ENCODE measurements at regions not wholly inside any gene's neighbourhood (a gene's known extent, or its start where the extent isn't known, plus 50 kb on each side); places are given as distances from the start of the nearest gene placed in this dataset.
A peak's percentile ranks its signal among the peaks of the same experiment; 100 is the strongest.

DNA sequence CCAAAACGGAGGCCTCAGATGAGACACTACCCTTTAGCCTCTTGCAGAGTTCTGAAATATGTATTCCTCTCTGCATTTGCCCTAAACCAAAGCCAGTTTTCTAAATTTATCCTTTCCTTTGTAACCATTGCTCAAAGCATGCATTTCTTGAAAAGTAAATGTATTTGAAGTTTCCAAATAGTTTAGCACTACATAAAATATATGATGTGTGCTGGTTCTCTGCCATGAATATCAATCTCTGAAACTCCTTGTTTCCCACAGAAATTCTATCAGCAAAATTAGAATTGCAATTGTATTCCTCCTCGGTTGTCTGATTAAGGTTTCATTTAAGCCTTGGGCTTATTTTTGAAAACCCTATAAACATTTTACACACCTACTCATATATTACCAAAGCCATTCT lies 137.1 kb upstream of the SYT6 start:
- intact Hi-C loops (cut with DNase I) = no loop called here
- WGBS = 70% methylated on average over 2 of the region's 2 CpGs
- Histone ChIP-seq H3K27me3 (no peaks in the 10 kb centered on the region), H3K27ac (replicated peaks in 1 of 4) (no peak overlapping the region), H3K4me1 (no peaks in the 10 kb centered on the region), H3K4me3 (no peak overlapping the region), H3K36me3 (no peaks in the 10 kb centered on the region), H3K9me3 (no peaks in the 10 kb centered on the region)
- no peak for TF ChIP-seq POLR2AphosphoS5 (IDR thresholded peaks at IDR 0.05)
- TF ChIP-seq POLR2A (IDR thresholded peaks at IDR 0.05; ENCODE audit: low read depth) = no peak
- TF ChIP-seq, protein P1, sequence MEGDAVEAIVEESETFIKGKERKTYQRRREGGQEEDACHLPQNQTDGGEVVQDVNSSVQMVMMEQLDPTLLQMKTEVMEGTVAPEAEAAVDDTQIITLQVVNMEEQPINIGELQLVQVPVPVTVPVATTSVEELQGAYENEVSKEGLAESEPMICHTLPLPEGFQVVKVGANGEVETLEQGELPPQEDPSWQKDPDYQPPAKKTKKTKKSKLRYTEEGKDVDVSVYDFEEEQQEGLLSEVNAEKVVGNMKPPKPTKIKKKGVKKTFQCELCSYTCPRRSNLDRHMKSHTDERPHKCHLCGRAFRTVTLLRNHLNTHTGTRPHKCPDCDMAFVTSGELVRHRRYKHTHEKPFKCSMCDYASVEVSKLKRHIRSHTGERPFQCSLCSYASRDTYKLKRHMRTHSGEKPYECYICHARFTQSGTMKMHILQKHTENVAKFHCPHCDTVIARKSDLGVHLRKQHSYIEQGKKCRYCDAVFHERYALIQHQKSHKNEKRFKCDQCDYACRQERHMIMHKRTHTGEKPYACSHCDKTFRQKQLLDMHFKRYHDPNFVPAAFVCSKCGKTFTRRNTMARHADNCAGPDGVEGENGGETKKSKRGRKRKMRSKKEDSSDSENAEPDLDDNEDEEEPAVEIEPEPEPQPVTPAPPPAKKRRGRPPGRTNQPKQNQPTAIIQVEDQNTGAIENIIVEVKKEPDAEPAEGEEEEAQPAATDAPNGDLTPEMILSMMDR (IDR thresholded peaks at IDR 0.05) = no peak
- TF ChIP-seq EP300 (IDR thresholded peaks at IDR 0.05) = no peak
- no peak for DNase-seq (ENCODE audit: extremely low spot score)

DNA sequence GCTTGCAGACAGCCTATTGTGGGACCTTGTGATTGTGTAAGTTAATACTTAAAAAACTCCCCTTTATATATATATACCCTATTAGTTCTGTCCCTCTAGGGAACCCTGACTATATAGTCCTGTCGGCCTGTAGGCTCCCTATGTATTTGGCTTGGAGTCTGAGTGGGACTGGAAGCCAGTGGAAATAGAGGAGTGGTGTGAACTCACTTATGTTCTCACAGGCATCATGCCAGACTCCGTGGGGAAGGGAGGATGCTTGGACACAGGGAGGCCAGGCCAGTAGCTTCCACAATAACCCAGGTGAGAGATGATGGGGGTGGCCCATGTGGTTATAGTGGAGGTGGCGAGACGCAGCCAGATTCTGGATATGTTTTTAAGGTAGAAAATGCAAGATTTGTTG lies 136.7 kb upstream of the SYT6 start:
- Histone ChIP-seq H3K27ac (replicated peaks in 1 of 4) (no peak overlapping the region), H3K27me3 (no peaks in the 10 kb centered on the region), H3K4me1 (no peaks in the 10 kb centered on the region), H3K9me3 (no peaks in the 10 kb centered on the region), H3K4me3 (no peak overlapping the region), H3K36me3 (no peaks in the 10 kb centered on the region)
- DNase-seq (ENCODE audit: extremely low spot score) = peak; percentile 68
- intact Hi-C loops (cut with DNase I) = no loop called here
- 67% methylated on average over 4 of the region's 4 CpGs for WGBS
- no peak for TF ChIP-seq EP300 (IDR thresholded peaks at IDR 0.05)
- TF ChIP-seq, protein P1 (IDR thresholded peaks at IDR 0.05) = no peak
- no peak for TF ChIP-seq POLR2A (IDR thresholded peaks at IDR 0.05; ENCODE audit: low read depth)
- no peak for TF ChIP-seq POLR2AphosphoS5 (IDR thresholded peaks at IDR 0.05)

DNA sequence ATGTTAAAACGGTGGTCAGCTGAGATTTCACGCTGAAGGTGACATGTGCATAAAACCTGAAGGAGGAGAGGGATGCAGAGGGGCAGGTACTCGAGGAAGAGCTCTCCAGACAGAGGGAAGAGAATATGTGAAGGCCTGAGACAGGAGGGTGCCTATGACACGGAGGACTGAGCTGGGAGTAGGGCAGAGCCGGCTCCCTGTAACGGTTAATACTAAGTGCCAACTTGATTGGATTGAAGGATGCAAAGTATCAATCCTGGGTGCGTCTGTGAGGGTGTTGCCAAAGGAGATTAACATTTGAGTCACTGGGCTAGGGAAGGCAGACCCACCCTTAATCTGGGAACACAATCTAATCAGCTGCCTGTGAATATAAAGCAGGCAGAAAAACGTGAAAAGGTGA lies 136.2 kb upstream of the SYT6 start:
- intact Hi-C loops (cut with DNase I) = no loop called here
- DNase-seq (ENCODE audit: extremely low spot score) = peak; percentile 57
- no peaks in the 10 kb centered on the region for H3K36me3 ChIP-seq
- no peak for TF ChIP-seq POLR2AphosphoS5 (IDR thresholded peaks at IDR 0.05)
- WGBS = 68% methylated on average over 7 of the region's 8 CpGs
- H3K4me3 ChIP-seq = no peak overlapping the region
- H3K9me3 ChIP-seq = no peaks in the 10 kb centered on the region
- no peaks in the 10 kb centered on the region for H3K4me1 ChIP-seq
- no peaks in the 10 kb centered on the region for H3K27me3 ChIP-seq
- no peak overlapping the region for H3K27ac ChIP-seq (replicated peaks in 1 of 4)

DNA sequence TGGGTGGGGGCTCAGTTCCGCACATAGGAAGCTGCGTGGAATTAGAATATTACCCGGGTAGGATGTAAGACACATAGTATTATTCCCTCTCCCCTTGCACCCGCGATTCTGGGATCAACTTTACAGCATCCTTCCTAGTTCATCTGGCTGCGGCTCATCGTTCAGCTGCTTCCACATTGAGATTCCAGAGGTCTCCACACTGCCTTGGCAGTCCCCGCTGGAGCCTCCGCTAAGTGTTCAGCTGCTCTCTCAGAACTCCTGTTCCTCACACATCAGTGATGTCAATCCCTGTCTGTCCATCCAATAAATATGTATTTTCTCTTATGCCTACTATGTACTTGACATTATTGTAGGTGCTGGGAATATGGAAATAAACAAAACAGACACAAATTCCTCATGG lies 135.6 kb upstream of the SYT6 start:
- peak; percentile 77 for DNase-seq (ENCODE audit: extremely low spot score)
- 81% methylated on average over 9 of the region's 9 CpGs for WGBS
- no peak overlapping the region for H3K27ac ChIP-seq (replicated peaks in 1 of 4)
- no peaks in the 10 kb centered on the region for H3K9me3 ChIP-seq
- no peaks in the 10 kb centered on the region for H3K4me1 ChIP-seq
- H3K36me3 ChIP-seq = no peaks in the 10 kb centered on the region
- H3K27me3 ChIP-seq = no peaks in the 10 kb centered on the region
- intact Hi-C loops (cut with DNase I) = no loop called here
- TF ChIP-seq POLR2A (IDR thresholded peaks at IDR 0.05; ENCODE audit: low read depth) (no peak), POLR2AphosphoS5 (IDR thresholded peaks at IDR 0.05) (no peak), EP300 (IDR thresholded peaks at IDR 0.05) (no peak)
- TF ChIP-seq, protein P1 (IDR thresholded peaks at IDR 0.05) = no peak
- no peak overlapping the region for H3K4me3 ChIP-seq

DNA sequence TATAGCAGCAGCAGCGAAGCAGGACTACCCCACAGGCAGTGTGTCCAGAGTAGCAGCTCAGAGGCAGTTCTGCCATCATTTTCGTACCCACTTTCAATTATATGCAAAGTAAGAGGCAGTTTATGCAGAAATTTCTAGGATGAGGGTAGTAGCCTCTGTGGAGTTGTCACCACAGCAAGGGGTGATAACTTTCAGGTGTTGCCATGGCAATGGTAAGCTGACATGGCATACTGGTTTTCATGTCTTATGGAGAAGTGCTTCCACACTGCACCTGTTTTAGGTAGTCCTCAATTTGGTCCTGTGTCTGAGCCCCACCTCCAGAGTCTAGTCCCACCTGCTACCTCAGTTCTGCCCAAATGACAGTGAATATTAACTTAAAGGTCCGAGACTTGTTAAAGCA lies 133.3 kb upstream of the SYT6 start:
- no peaks in the 10 kb centered on the region for H3K4me1 ChIP-seq
- H3K4me3 ChIP-seq = no peak overlapping the region
- intact Hi-C loops (cut with DNase I) = no loop called here
- WGBS = 87% methylated on average over 3 of the region's 3 CpGs
- no peaks in the 10 kb centered on the region for H3K27me3 ChIP-seq
- peak; percentile 42 for DNase-seq (ENCODE audit: extremely low spot score)
- no peaks in the 10 kb centered on the region for H3K36me3 ChIP-seq
- no peak overlapping the region for H3K27ac ChIP-seq (replicated peaks in 1 of 4)
- no peaks in the 10 kb centered on the region for H3K9me3 ChIP-seq
- TF ChIP-seq EP300 (IDR thresholded peaks at IDR 0.05) = no peak
- TF ChIP-seq, protein P1 (IDR thresholded peaks at IDR 0.05) = no peak
- TF ChIP-seq POLR2AphosphoS5 (IDR thresholded peaks at IDR 0.05) = no peak
- no peak for TF ChIP-seq POLR2A (IDR thresholded peaks at IDR 0.05; ENCODE audit: low read depth)

Measured in esophagus muscularis mucosa (tissue), 4 donors.